ENCODE measurements at regions not wholly inside any gene's neighbourhood (a gene's known extent, or its start where the extent isn't known, plus 50 kb on each side); places are given as distances from the start of the nearest gene placed in this dataset.

GRCh38 chr3:55341502-55342031, 145.5 kb downstream of the WNT5A start:
- DNase-seq = no peak

- no peak for DNase-seq
These were observed 147.3 kb downstream of the WNT5A start for GRCh38 chr3:55339819-55340218.

GRCh38 chr3:55339390-55339789, 147.7 kb downstream of the WNT5A start:
- no peak for DNase-seq

- DNase-seq = no peak
These were observed 149.4 kb downstream of the WNT5A start for GRCh38 chr3:55337641-55338180.

- DNase-seq = no peak
These were observed 153.2 kb downstream of the WNT5A start for GRCh38 chr3:55333923-55334322.

- DNase-seq = no peak
These were observed 154.1 kb downstream of the WNT5A start for GRCh38 chr3:55333046-55333445.

- DNase-seq = no peak
These were observed 154.9 kb downstream of the WNT5A start for GRCh38 chr3:55332176-55332575.

- DNase-seq = no peak
These were observed 155.6 kb downstream of the WNT5A start for GRCh38 chr3:55331524-55331923.

GRCh38 chr3:55330756-55331155, 156.3 kb downstream of the WNT5A start:
- DNase-seq = no peak

- DNase-seq = no peak
These were observed 156.8 kb downstream of the WNT5A start for GRCh38 chr3:55330355-55330754.

- DNase-seq = no peak
These were observed 157.3 kb downstream of the WNT5A start for GRCh38 chr3:55329849-55330248.

GRCh38 chr3:55327131-55327920, 159.8 kb downstream of the WNT5A start:
- no peak for DNase-seq

GRCh38 chr3:55322638-55323037, 164.5 kb downstream of the WNT5A start:
- no peak for DNase-seq

- DNase-seq = no peak
These were observed 166.2 kb downstream of the WNT5A start for GRCh38 chr3:55320928-55321327.

- DNase-seq = no peak
These were observed 171.7 kb downstream of the WNT5A start for GRCh38 chr3:55315396-55315795.

- no peak for DNase-seq
These were observed 173.4 kb downstream of the WNT5A start for GRCh38 chr3:55313666-55314065.

- DNase-seq = no peak
These were observed 177.8 kb downstream of the WNT5A start for GRCh38 chr3:55309336-55309735.

GRCh38 chr3:55307622-55308021, 179.5 kb downstream of the WNT5A start:
- no peak for DNase-seq

- DNase-seq = no peak
These were observed 181.2 kb downstream of the WNT5A start for GRCh38 chr3:55305696-55306485.

GRCh38 chr3:55300701-55301100, 186.4 kb downstream of the WNT5A start:
- DNase-seq = no peak

GRCh38 chr3:55297706-55298105, 189.4 kb downstream of the WNT5A start:
- no peak for DNase-seq

GRCh38 chr3:55297245-55297644, 189.9 kb downstream of the WNT5A start:
- DNase-seq = no peak

GRCh38 chr3:55296791-55297190, 190.3 kb downstream of the WNT5A start:
- DNase-seq = no peak

GRCh38 chr3:55296030-55296429, 191.1 kb downstream of the WNT5A start:
- no peak for DNase-seq

Data from retina (tissue), 1 donor.